Right lobe of liver (tissue), 4 donors: ENCODE measurements at regions not wholly inside any gene's neighbourhood (a gene's known extent, or its start where the extent isn't known, plus 50 kb on each side); places are given as distances from the start of the nearest gene placed in this dataset.

Experiments
- POLR2A ChIP-seq: fragments of 450-650 bp; IDR thresholded peaks from one replicate; pipeline ENCODE4 v1.6.1; 2017; ENCODE audit warnings: antibody characterized with exemption, mild to moderate bottlenecking
- TF ChIP-seq, protein P1 (sequence below), 4 donors: fragments of 200-600 bp in 3 of 4; fragments of 450-650 bp in 1 of 4; IDR thresholded peaks; one replicate each; pipeline versions ENCODE4 v1.5.1 to v1.8.0; 2016 to 2022; ENCODE audit warnings: antibody characterized with exemption in 4 of 4, mild to moderate bottlenecking in 2 of 4
- donor health status: DM: no; HTN: no; CAD: no.
- donor health status: DM: no; HTN: no; CAD: no.
- donor health status: DM: no; HTN: yes; CAD: no.

- TF ChIP-seq, protein P1, sequence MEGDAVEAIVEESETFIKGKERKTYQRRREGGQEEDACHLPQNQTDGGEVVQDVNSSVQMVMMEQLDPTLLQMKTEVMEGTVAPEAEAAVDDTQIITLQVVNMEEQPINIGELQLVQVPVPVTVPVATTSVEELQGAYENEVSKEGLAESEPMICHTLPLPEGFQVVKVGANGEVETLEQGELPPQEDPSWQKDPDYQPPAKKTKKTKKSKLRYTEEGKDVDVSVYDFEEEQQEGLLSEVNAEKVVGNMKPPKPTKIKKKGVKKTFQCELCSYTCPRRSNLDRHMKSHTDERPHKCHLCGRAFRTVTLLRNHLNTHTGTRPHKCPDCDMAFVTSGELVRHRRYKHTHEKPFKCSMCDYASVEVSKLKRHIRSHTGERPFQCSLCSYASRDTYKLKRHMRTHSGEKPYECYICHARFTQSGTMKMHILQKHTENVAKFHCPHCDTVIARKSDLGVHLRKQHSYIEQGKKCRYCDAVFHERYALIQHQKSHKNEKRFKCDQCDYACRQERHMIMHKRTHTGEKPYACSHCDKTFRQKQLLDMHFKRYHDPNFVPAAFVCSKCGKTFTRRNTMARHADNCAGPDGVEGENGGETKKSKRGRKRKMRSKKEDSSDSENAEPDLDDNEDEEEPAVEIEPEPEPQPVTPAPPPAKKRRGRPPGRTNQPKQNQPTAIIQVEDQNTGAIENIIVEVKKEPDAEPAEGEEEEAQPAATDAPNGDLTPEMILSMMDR (IDR thresholded peaks at IDR 0.05), result no peak
- TF ChIP-seq POLR2A, result no peak
Measured at GRCh38 chr10:8400892-8401291, 346.4 kb downstream of the GATA3 start.
